HG03432 (cell line): ENCODE measurements at regions not wholly inside any gene's neighbourhood (a gene's known extent, or its start where the extent isn't known, plus 50 kb on each side); places are given as distances from the start of the nearest gene placed in this dataset.
A peak's percentile ranks its signal among the peaks of the same experiment; 100 is the strongest.

Experiments
- ATAC-seq: cut with Tn5 transposase; IDR thresholded peaks from one replicate; pipeline ENCODE4 v1.9.1; 2021; ENCODE audit warnings: mild to moderate bottlenecking, moderate library complexity; ENCODE audit not compliant: unreplicated experiment

- ATAC-seq: peak; percentile 77
Observed at GRCh38 chr6:8219352-8219943, 117.1 kb upstream of the EEF1E1 start.

GRCh38 chr6:8218861-8219260, 116.5 kb upstream of the EEF1E1 start:
- ATAC-seq: no peak

GRCh38 chr6:8215631-8216030, 113.3 kb upstream of the EEF1E1 start:
- no peak for ATAC-seq

- no peak for ATAC-seq
Observed at GRCh38 chr6:8213995-8214394, 111.6 kb upstream of the EEF1E1 start.

GRCh38 chr6:8212720-8213434, 110.5 kb upstream of the EEF1E1 start:
- ATAC-seq: no peak

- ATAC-seq: no peak
Observed at GRCh38 chr6:8207869-8208191, 105.5 kb upstream of the EEF1E1 start.

- ATAC-seq: no peak
Observed at GRCh38 chr6:8207191-8207868, 105.0 kb upstream of the EEF1E1 start.

GRCh38 chr6:8203337-8203736, 101.0 kb upstream of the EEF1E1 start:
- ATAC-seq: no peak

GRCh38 chr6:8201679-8202078, 99.3 kb upstream of the EEF1E1 start:
- no peak for ATAC-seq

GRCh38 chr6:8200255-8200654, 97.9 kb upstream of the EEF1E1 start:
- ATAC-seq: no peak

GRCh38 chr6:8195714-8196102, 93.4 kb upstream of the EEF1E1 start:
- ATAC-seq: no peak

GRCh38 chr6:8195040-8195713, 92.8 kb upstream of the EEF1E1 start:
- no peak for ATAC-seq

GRCh38 chr6:8194490-8194889, 92.1 kb upstream of the EEF1E1 start:
- no peak for ATAC-seq

GRCh38 chr6:8193541-8193940, 91.2 kb upstream of the EEF1E1 start:
- ATAC-seq: no peak

GRCh38 chr6:8192597-8192996, 90.2 kb upstream of the EEF1E1 start:
- no peak for ATAC-seq

- ATAC-seq: no peak
Observed at GRCh38 chr6:8192067-8192466, 89.7 kb upstream of the EEF1E1 start.

GRCh38 chr6:8191629-8192028, 89.3 kb upstream of the EEF1E1 start:
- ATAC-seq: no peak

GRCh38 chr6:8187209-8187608, 84.9 kb upstream of the EEF1E1 start:
- ATAC-seq: no peak

- ATAC-seq: no peak
Observed at GRCh38 chr6:8182902-8183665, 80.7 kb upstream of the EEF1E1 start.

GRCh38 chr6:8181951-8182845, 79.8 kb upstream of the EEF1E1 start:
- no peak for ATAC-seq
